K562 (cell line): ENCODE measurements at regions not wholly inside any gene's neighbourhood (a gene's known extent, or its start where the extent isn't known, plus 50 kb on each side); places are given as distances from the start of the nearest gene placed in this dataset.
"Not testable (repeated sequence)": the region's sequence is repeated elsewhere in the genome, so short reads cannot be mapped to it uniquely, and the experiment has no call there.

Experiments used
- ATAC-seq: fragments of 200-7000 bp; cut with Tn5 transposase; 3 replicates; pipeline ENCODE4 v1.9.1; 2020; ENCODE audit warnings: moderate library complexity
- BruUV-seq: library from RNA; stranded (reverse); fragments of 400-500 nt; replicated peaks from 2 replicates; lab custom pipeline; 2021; lab: Mats Ljungman, UMichigan
- CTCF ChIA-PET: fragments of 300-600 bp; formaldehyde crosslinking; extraction: SDS; loops from one replicate; lab custom pipeline; 2021; ENCODE audit warnings: low intra/inter-chr PET ratio; lab: Yijun Ruan, JAX
- POLR2A ChIA-PET: fragments of 300-600, 350-650 bp; sonication (Branson Sonifier 250); formaldehyde crosslinking; extraction: SDS; loops from one replicate; lab custom pipeline; 2021; ENCODE audit warnings: antibody characterized with exemption, inconsistent platforms; lab: Yijun Ruan, JAX
- DNase-seq, 4 experiments: peaks; one replicate each; pipeline versions ENCODE4 v3.0.0 to v3.0.0-alpha.2; 2011 to 2018; ENCODE audit warnings: low spot score in 3 of 4, mixed read lengths in 3 of 4; ENCODE audit errors: extremely low read depth in 1 of 4
- FAIRE-seq: peaks from 2 replicates; lab custom pipeline; 2011; peaks lifted over from hg19 to GRCh38; lab: Jason Lieb, UNC
- H2AFZ ChIP-seq: 2 replicates; pipeline ENCODE4 v1.6.0; 2011; ENCODE audit warnings: low read depth, low read length, control low read depth, inconsistent platforms
- H3K27ac ChIP-seq: fragments of 200-600 bp; 3 replicates; pipeline ENCODE4 v1.8.0; 2011; ENCODE audit warnings: low read depth, mild to moderate bottlenecking, control low read depth, inconsistent platforms, low read length, moderate library complexity, mixed read lengths; ENCODE audit errors: extremely low read depth
- H3K27me3 ChIP-seq, 2 experiments: fragments of 300-600 bp in 1 of 2; 2 replicates in 1 of 2; 3 replicates in 1 of 2; pipeline versions ENCODE4 v1.6.0 to v1.8.0; 2011; ENCODE audit warnings: inconsistent platforms in 2 of 2, low read length in 2 of 2, mild to moderate bottlenecking in 1 of 2, mixed read lengths in 1 of 2, moderate library complexity in 1 of 2; ENCODE audit not compliant: control insufficient read depth in 2 of 2, insufficient read depth in 2 of 2
- H3K36me3 ChIP-seq: fragments of 300-600 bp; 3 replicates; pipeline ENCODE4 v1.8.0; 2011; ENCODE audit warnings: mild to moderate bottlenecking, low read length, inconsistent platforms; ENCODE audit not compliant: control insufficient read depth, insufficient read depth
- H3K4me1 ChIP-seq, 2 experiments: fragments of 200-600 bp in 1 of 2; replicated peaks in 1 of 2; 2 replicates in 1 of 2; 3 replicates in 1 of 2; pipeline versions ENCODE4 v1.5.1 to v1.8.0; 2011; ENCODE audit warnings: inconsistent platforms in 2 of 2, low read length in 2 of 2, mild to moderate bottlenecking in 1 of 2, mixed read lengths in 1 of 2, moderate library complexity in 1 of 2; ENCODE audit not compliant: control insufficient read depth in 2 of 2, insufficient read depth in 2 of 2
- H3K4me2 ChIP-seq: 2 replicates; pipeline ENCODE4 v1.6.1; 2011; ENCODE audit warnings: low read length, control low read depth, inconsistent platforms, mixed read lengths; ENCODE audit not compliant: insufficient read depth
- H3K4me3 ChIP-seq: fragments of 200-600 bp; sonication (generic), shearing (Covaris generic); 2 replicates; pipeline ENCODE4 v1.5.1; 2016; ENCODE audit warnings: control low read depth, inconsistent platforms
- H3K79me2 ChIP-seq: fragments of 200-600 bp; 3 replicates; pipeline ENCODE4 v1.8.0; 2011; ENCODE audit warnings: low read length, inconsistent platforms; ENCODE audit not compliant: control insufficient read depth, insufficient read depth
- H3K9ac ChIP-seq, 2 experiments: 2 replicates each; pipeline versions ENCODE4 v1.6.0 to v1.6.1; 2011; ENCODE audit warnings: low read depth in 2 of 2, low read length in 2 of 2, control low read depth in 1 of 2, inconsistent platforms in 1 of 2, mild to moderate bottlenecking in 1 of 2, mixed read lengths in 1 of 2; ENCODE audit not compliant: insufficient read depth in 1 of 2
- H3K9me1 ChIP-seq: one replicate; pipeline ENCODE4 v1.6.0; 2011; ENCODE audit warnings: inconsistent platforms, mild to moderate bottlenecking, low read length, moderate library complexity; ENCODE audit not compliant: control insufficient read depth, insufficient read depth
- H3K9me3 ChIP-seq: replicated peaks from 2 replicates; pipeline ENCODE4 v1.5.1; 2011; ENCODE audit warnings: low read depth, low read length, inconsistent platforms; ENCODE audit not compliant: control insufficient read depth, insufficient read depth
- H4K20me1 ChIP-seq: replicated peaks from 2 replicates; pipeline ENCODE4 v1.6.1; 2011; ENCODE audit warnings: low read length, inconsistent platforms, mixed read lengths; ENCODE audit not compliant: control insufficient read depth, insufficient read depth
- GABPA ChIP-seq: fragments of 200-800 bp; sonication (Bioruptor generic); conservative IDR thresholded peaks from 2 replicates; pipeline ENCODE4 v1.6.1; 2016; ENCODE audit warnings: low read depth, missing genetic modification characterization, missing compliant biosample characterization
- POLR3G ChIP-seq: IDR thresholded peaks from 2 replicates; pipeline ENCODE4 v1.6.1; 2011; ENCODE audit not compliant: insufficient read length, insufficient replicate concordance; ENCODE audit errors: extremely low read depth
- RBM39 ChIP-seq: fragments of 200-400 bp; formaldehyde crosslinking; optimal IDR thresholded peaks from 2 replicates; pipeline ENCODE3; 2018; ENCODE audit warnings: low read depth, low read length
- ZFPM2 ChIP-seq: fragments of 250-450 bp; sonication (Bioruptor Pico); IDR thresholded peaks from 2 replicates; pipeline ENCODE4 v1.5.1; 2022; ENCODE audit warnings: mild to moderate bottlenecking
- ZNF511 ChIP-seq: sonication (generic); formaldehyde crosslinking; IDR thresholded peaks from 2 replicates; pipeline ENCODE4 v1.8.0; 2022; ENCODE audit warnings: mild to moderate bottlenecking, missing genetic modification reagents
- WGBS: fragments of 100-300 bp; shearing (Covaris generic); methylation state at CpG from one replicate; pipeline ENCODE4 v1.1.6; 2016; ENCODE audit warnings: low coverage, mixed read lengths; ENCODE audit not compliant: insufficient coverage; ENCODE audit errors: missing lambda C conversion rate; 5-methylcytosine and 5-hydroxymethylcytosine counted together
- in situ Hi-C: fragments of 300-500 bp; cut with MboI; formaldehyde crosslinking; loops from 4 replicates; pipeline ENCODE4 v1.15.0; 2018; ENCODE audit warnings: inconsistent platforms, mixed read lengths
- intact Hi-C: fragments of 100-400 bp; cut with micrococcal nuclease; formaldehyde crosslinking; loops from 2 replicates; pipeline ENCODE4 v1.14.2; 2022

GRCh38 chr1:47502746-47503370, 65.0 kb downstream of the FOXD2 start (continued):
- TF ChIP-seq ZNF511 (CRISPR knock-in tag) (no peak), RBM39 (no peak), POLR3G (no peak), GABPA (no peak), ZFPM2 (no peak)
- TF ChIP-seq, all 486 proteins: peak for 0

- H3K9me1 ChIP-seq, H3K79me2 ChIP-seq, DNase-seq, H3K4me2 ChIP-seq, ATAC-seq, CTCF ChIA-PET, H3K9me3 ChIP-seq, H2AFZ ChIP-seq, BruUV-seq, H3K4me3 ChIP-seq, H4K20me1 ChIP-seq, intact Hi-C loops, FAIRE-seq, H3K36me3 ChIP-seq, H3K9ac ChIP-seq, H3K27ac ChIP-seq, in situ Hi-C loops: not testable (repeated sequence)
- 0% methylated on average over 1 of the region's 4 CpGs for WGBS
- POLR2A ChIA-PET = interaction anchor here (1.0 kb wide), 1 partner anchor 11 kb away, joined by 3 read pairs; no protein-coding TSS in a partner anchor
- peaks cover 26 to 45% of the 10 kb centered on the region in 2 experiments for H3K27me3 ChIP-seq
- peaks cover 0 to 14% of the 10 kb centered on the region in 2 experiments; a peak in 4 of 5 replicates for H3K4me1 ChIP-seq
Observed at GRCh38 chr1:47504840-47505239, 67.0 kb downstream of the FOXD2 start.
